Osteoblast (primary cell): ENCODE measurements at regions not wholly inside any gene's neighbourhood (a gene's known extent, or its start where the extent isn't known, plus 50 kb on each side); places are given as distances from the start of the nearest gene placed in this dataset.

Experiments
- DNase-seq: peaks from one replicate; pipeline ENCODE4 v3.0.0; 2011; ENCODE audit warnings: low spot score, mixed read lengths; ENCODE audit not compliant: insufficient read length; ENCODE audit errors: missing footprints
- H2AFZ ChIP-seq: 2 replicates; pipeline ENCODE4 v1.6.0; 2011; ENCODE audit warnings: mild to moderate bottlenecking, low read length
- H3K27ac ChIP-seq: 2 replicates; pipeline ENCODE4 v1.5.1; 2011; ENCODE audit warnings: mild to moderate bottlenecking, low read depth, low read length, moderate library complexity
- H3K27me3 ChIP-seq: 2 replicates; pipeline ENCODE4 v1.6.0; 2012; ENCODE audit warnings: mild to moderate bottlenecking, control low read depth, inconsistent platforms, low read length, moderate library complexity; ENCODE audit not compliant: insufficient read depth
- H3K36me3 ChIP-seq: 2 replicates; pipeline ENCODE4 v1.5.1; 2011; ENCODE audit warnings: mild to moderate bottlenecking, low read length, control low read depth, moderate library complexity; ENCODE audit not compliant: insufficient read depth
- H3K4me1 ChIP-seq: 2 replicates; pipeline ENCODE4 v1.5.1; 2011; ENCODE audit warnings: mild to moderate bottlenecking, low read length, control low read depth, moderate library complexity; ENCODE audit not compliant: insufficient read depth
- H3K4me2 ChIP-seq: 2 replicates; pipeline ENCODE4 v1.6.0; 2011; ENCODE audit warnings: mild to moderate bottlenecking, low read length; ENCODE audit not compliant: insufficient read depth
- H3K4me3 ChIP-seq: fragments of 200-600 bp; sonication (generic); 3 replicates; pipeline ENCODE4 v1.5.1; 2012; ENCODE audit warnings: mild to moderate bottlenecking, low read length, inconsistent platforms; ENCODE audit not compliant: insufficient read depth
- H3K79me2 ChIP-seq: 2 replicates; pipeline ENCODE4 v1.6.0; 2012; ENCODE audit warnings: mild to moderate bottlenecking, low read length, control low read depth, inconsistent platforms; ENCODE audit not compliant: insufficient read depth
- H3K9me3 ChIP-seq: 2 replicates; pipeline ENCODE4 v1.5.1; 2011; ENCODE audit warnings: low read depth, low read length, control low read depth
- H4K20me1 ChIP-seq: 2 replicates; pipeline ENCODE4 v1.6.0; 2012; ENCODE audit warnings: mild to moderate bottlenecking, low read length, control low read depth; ENCODE audit not compliant: insufficient read depth
- CTCF ChIP-seq: IDR thresholded peaks from 2 replicates; pipeline ENCODE4 v1.5.1; 2011; ENCODE audit warnings: mild to moderate bottlenecking, low read depth, low read length, moderate library complexity; ENCODE audit errors: extremely low read depth

GRCh38 chr18:4653418-4653817, 198.3 kb upstream of the DLGAP1 start:
- TF ChIP-seq CTCF, result no peak
- no peak overlapping the region for H3K4me2 ChIP-seq
- no peaks in the 10 kb centered on the region for H3K9me3 ChIP-seq
- no peaks in the 10 kb centered on the region for H3K79me2 ChIP-seq
- H3K27me3 ChIP-seq, result no peaks in the 10 kb centered on the region
- H3K4me3 ChIP-seq, result no peak overlapping the region
- no peak overlapping the region for H2AFZ ChIP-seq
- no peaks in the 10 kb centered on the region for H3K36me3 ChIP-seq
- no peak for DNase-seq
- no peak overlapping the region for H3K27ac ChIP-seq
- H3K4me1 ChIP-seq, result no peaks in the 10 kb centered on the region
- H4K20me1 ChIP-seq, result no peaks in the 10 kb centered on the region

GRCh38 chr18:4641771-4642368, 186.8 kb upstream of the DLGAP1 start:
- no peaks in the 10 kb centered on the region for H3K27me3 ChIP-seq
- no peak for TF ChIP-seq CTCF
- H4K20me1 ChIP-seq, result no peaks in the 10 kb centered on the region
- no peaks in the 10 kb centered on the region for H3K36me3 ChIP-seq
- H3K27ac ChIP-seq, result no peak overlapping the region
- no peaks in the 10 kb centered on the region for H3K4me1 ChIP-seq
- no peak for DNase-seq
- no peaks in the 10 kb centered on the region for H3K79me2 ChIP-seq
- H3K9me3 ChIP-seq, result peaks cover 4% of the 10 kb centered on the region
- no peak overlapping the region for H3K4me3 ChIP-seq
- H2AFZ ChIP-seq, result no peak overlapping the region
- H3K4me2 ChIP-seq, result no peak overlapping the region

- no peak overlapping the region for H3K27ac ChIP-seq
- DNase-seq, result no peak
- TF ChIP-seq CTCF, result no peak
- H3K79me2 ChIP-seq, result no peaks in the 10 kb centered on the region
- H3K36me3 ChIP-seq, result no peaks in the 10 kb centered on the region
- H3K27me3 ChIP-seq, result no peaks in the 10 kb centered on the region
- no peak overlapping the region for H2AFZ ChIP-seq
- H4K20me1 ChIP-seq, result no peaks in the 10 kb centered on the region
- peaks cover 4% of the 10 kb centered on the region for H3K9me3 ChIP-seq
- H3K4me2 ChIP-seq, result no peak overlapping the region
- H3K4me3 ChIP-seq, result no peak overlapping the region
- H3K4me1 ChIP-seq, result no peaks in the 10 kb centered on the region
Observed at GRCh38 chr18:4640349-4641012, 185.4 kb upstream of the DLGAP1 start.

- no peak overlapping the region for H3K4me2 ChIP-seq
- H2AFZ ChIP-seq, result no peak overlapping the region
- DNase-seq, result no peak
- no peak for TF ChIP-seq CTCF
- no peaks in the 10 kb centered on the region for H3K27me3 ChIP-seq
- H3K27ac ChIP-seq, result no peak overlapping the region
- peaks cover 4% of the 10 kb centered on the region for H3K9me3 ChIP-seq
- H3K4me3 ChIP-seq, result no peak overlapping the region
- H4K20me1 ChIP-seq, result no peaks in the 10 kb centered on the region
- no peaks in the 10 kb centered on the region for H3K4me1 ChIP-seq
- H3K36me3 ChIP-seq, result no peaks in the 10 kb centered on the region
- H3K79me2 ChIP-seq, result no peaks in the 10 kb centered on the region
Observed at GRCh38 chr18:4639628-4640310, 184.7 kb upstream of the DLGAP1 start.
